Thyroid gland (tissue), 4 donors: ENCODE measurements at regions not wholly inside any gene's neighbourhood (a gene's known extent, or its start where the extent isn't known, plus 50 kb on each side); places are given as distances from the start of the nearest gene placed in this dataset.

Experiments
- CTCF ChIP-seq, 6 experiments: fragments of 200-600 bp in 3 of 6; fragments of 450-650 bp in 3 of 6; sonication (generic) in 3 of 6; IDR thresholded peaks; one replicate each; pipeline ENCODE4 v1.5.1; 2016 to 2019; ENCODE audit warnings: antibody characterized with exemption in 6 of 6, mild to moderate bottlenecking in 2 of 6, inconsistent platforms in 1 of 6, moderate library complexity in 1 of 6
- POLR2A ChIP-seq, 2 donors: fragments of 450-650 bp; IDR thresholded peaks; one replicate each; pipeline ENCODE4 v1.6.1; 2017; ENCODE audit warnings: antibody characterized with exemption in 2 of 2, mild to moderate bottlenecking in 2 of 2, moderate library complexity in 1 of 2

GRCh38 chr6:156376091-156376490 lies 401.1 kb upstream of the ARID1B start:
- TF ChIP-seq POLR2A (IDR thresholded peaks at IDR 0.05) (no peak), CTCF (IDR thresholded peaks at IDR 0.05) (no peak)
